ENCODE measurements at regions not wholly inside any gene's neighbourhood (a gene's known extent, or its start where the extent isn't known, plus 50 kb on each side); places are given as distances from the start of the nearest gene placed in this dataset.

DNA sequence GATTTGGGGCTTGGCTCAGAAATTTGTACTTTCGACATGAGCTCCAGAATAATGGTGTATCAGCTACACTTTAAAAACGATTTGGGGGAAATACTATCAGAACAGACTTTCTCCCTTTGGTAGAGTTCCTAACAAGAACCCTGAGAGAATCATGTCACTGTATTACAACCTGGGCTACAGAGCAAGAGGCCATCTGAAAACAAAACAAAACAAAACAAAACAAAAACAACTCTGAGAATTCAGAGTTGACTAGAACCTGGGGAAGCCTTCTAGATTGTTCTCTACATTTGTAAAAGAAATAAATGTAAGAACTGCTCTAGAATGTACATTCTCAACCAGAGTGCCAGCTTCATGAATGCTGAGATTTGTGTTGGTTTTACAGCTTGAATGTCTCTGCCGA lies 262.6 kb upstream of the SEMA3D start:
- H3K14ac ChIP-seq (ENCODE audit: insufficient read length): no peak overlapping the region
- no peak overlapping the region for H3K9ac ChIP-seq (replicated peaks in 1 of 4; ENCODE audit: extremely low read depth in 1 of 4, low read depth in 3 of 4, low read length in 3 of 4)
- no peak for TF ChIP-seq JUND (IDR thresholded peaks at IDR 0.05; ENCODE audit: low read length)
- TF ChIP-seq EZH2 (IDR thresholded peaks at IDR 0.05; ENCODE audit: low read depth, low read length, severe bottlenecking): no peak
- TF ChIP-seq SP4 (IDR thresholded peaks at IDR 0.05; ENCODE audit: low read length): no peak
- TF ChIP-seq ZNF274 (IDR thresholded peaks at IDR 0.05; ENCODE audit: borderline replicate concordance, extremely low read depth, low read length): no peak
- TF ChIP-seq TCF12 (IDR thresholded peaks at IDR 0.05; ENCODE audit: low read depth, low read length): no peak
- TF ChIP-seq TEAD4 (IDR thresholded peaks at IDR 0.05; ENCODE audit: low read depth, low read length): no peak
- no peak for TF ChIP-seq PHF8 (conservative IDR thresholded peaks at IDR 0.05; ENCODE audit: low read depth, low read length)
- TF ChIP-seq, protein P1, sequence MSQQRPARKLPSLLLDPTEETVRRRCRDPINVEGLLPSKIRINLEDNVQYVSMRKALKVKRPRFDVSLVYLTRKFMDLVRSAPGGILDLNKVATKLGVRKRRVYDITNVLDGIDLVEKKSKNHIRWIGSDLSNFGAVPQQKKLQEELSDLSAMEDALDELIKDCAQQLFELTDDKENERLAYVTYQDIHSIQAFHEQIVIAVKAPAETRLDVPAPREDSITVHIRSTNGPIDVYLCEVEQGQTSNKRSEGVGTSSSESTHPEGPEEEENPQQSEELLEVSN (IDR thresholded peaks at IDR 0.05): no peak
- no peak for TF ChIP-seq RFX5 (IDR thresholded peaks at IDR 0.05; ENCODE audit: borderline replicate concordance, low read depth, low read length)
- no peak for TF ChIP-seq HDAC6 (IDR thresholded peaks at IDR 0.05; ENCODE audit: low read depth, low read length)
- no peak for TF ChIP-seq RXRA (IDR thresholded peaks at IDR 0.05; ENCODE audit: insufficient read depth, low read depth, low read length)
- TF ChIP-seq CEBPB (IDR thresholded peaks at IDR 0.05; ENCODE audit: low read depth, low read length): no peak
- TF ChIP-seq BCL11A (IDR thresholded peaks at IDR 0.05; ENCODE audit: low read depth in 2 of 2, low read length in 2 of 2): no peak
- TF ChIP-seq, protein P2, sequence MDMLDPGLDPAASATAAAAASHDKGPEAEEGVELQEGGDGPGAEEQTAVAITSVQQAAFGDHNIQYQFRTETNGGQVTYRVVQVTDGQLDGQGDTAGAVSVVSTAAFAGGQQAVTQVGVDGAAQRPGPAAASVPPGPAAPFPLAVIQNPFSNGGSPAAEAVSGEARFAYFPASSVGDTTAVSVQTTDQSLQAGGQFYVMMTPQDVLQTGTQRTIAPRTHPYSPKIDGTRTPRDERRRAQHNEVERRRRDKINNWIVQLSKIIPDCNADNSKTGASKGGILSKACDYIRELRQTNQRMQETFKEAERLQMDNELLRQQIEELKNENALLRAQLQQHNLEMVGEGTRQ (IDR thresholded peaks at IDR 0.05; ENCODE audit: low read length): no peak
- no peak overlapping the region for H2BK15ac ChIP-seq (ENCODE audit: low read length)
- no peak overlapping the region for H3K56ac ChIP-seq (replicated peaks; ENCODE audit: insufficient read length, low read depth, low read length)
- H4K91ac ChIP-seq (replicated peaks; ENCODE audit: insufficient read length, low read length): no peak overlapping the region
- H3K4me3 ChIP-seq (ENCODE audit: extremely low read depth in 1 of 4, insufficient read depth in 2 of 4, low read depth in 3 of 4, low read length in 4 of 4): no peak overlapping the region
- no peak overlapping the region for H2AK5ac ChIP-seq (ENCODE audit: low read depth, low read length)
- ChIA-PET POLR2A (ENCODE audit: partially characterized antibody) (no interaction called here), CTCF (ENCODE audit: partially characterized antibody) (no interaction called here)
- H3K23ac ChIP-seq (ENCODE audit: insufficient read length): no peak overlapping the region
- no peak overlapping the region for H2BK5ac ChIP-seq (ENCODE audit: low read depth, low read length)
- no peak overlapping the region for H2BK12ac ChIP-seq (ENCODE audit: low read depth, low read length)
- no peak for DNase-seq (ENCODE audit: low read depth in 1 of 2, low spot score in 2 of 2)
- 86% methylated on average over 3 of the region's 3 CpGs; no CpG with 5 or more reads in 1 of the 2 experiments for WGBS, 2 experiments (ENCODE audit: extremely low coverage in 1 of 2, insufficient coverage in 1 of 2, insufficient read length in 1 of 2, insufficient replicate concordance in 2 of 2, low coverage in 1 of 2, low lambda C conversion rate in 2 of 2, missing lambda C conversion rate in 1 of 2)
- no peak overlapping the region for H3K18ac ChIP-seq (ENCODE audit: extremely low read depth, low read length)
- H3K36me3 ChIP-seq (ENCODE audit: control insufficient read depth in 2 of 4, insufficient read depth in 4 of 4, low read length in 3 of 4): no peaks in the 10 kb centered on the region
- no peak overlapping the region for H2AFZ ChIP-seq (ENCODE audit: low read length)
- no peaks in the 10 kb centered on the region for H3K79me2 ChIP-seq (ENCODE audit: control insufficient read depth in 1 of 2, insufficient read depth in 2 of 2, low read length in 2 of 2)
- no peak overlapping the region for H4K5ac ChIP-seq (ENCODE audit: insufficient read length, low read depth, low read length)
- H3K4ac ChIP-seq (replicated peaks; ENCODE audit: insufficient read length, low read depth, low read length): no peak overlapping the region
- H3K9me3 ChIP-seq (ENCODE audit: insufficient read depth in 2 of 2, low read depth in 1 of 2, low read length in 1 of 2): no peaks in the 10 kb centered on the region
- no peaks in the 10 kb centered on the region for H4K20me1 ChIP-seq (replicated peaks in 1 of 2; ENCODE audit: control insufficient read depth in 1 of 2, insufficient read depth in 2 of 2, low read length in 2 of 2)
- H3K27ac ChIP-seq (ENCODE audit: low read depth, low read length): no peak overlapping the region
- no peak for FAIRE-seq
- H4K8ac ChIP-seq (ENCODE audit: extremely low read depth, insufficient read depth, low read length): no peak overlapping the region
- no peaks in the 10 kb centered on the region for H3K23me2 ChIP-seq (ENCODE audit: low read depth, low read length)
- H3K79me1 ChIP-seq (ENCODE audit: low read depth, low read length): no peaks in the 10 kb centered on the region
- H3K4me2 ChIP-seq (ENCODE audit: insufficient read depth in 1 of 2, low read depth in 2 of 2, low read length in 2 of 2): no peak overlapping the region
- no peaks in the 10 kb centered on the region for H3K4me1 ChIP-seq (replicated peaks in 1 of 4; ENCODE audit: control insufficient read depth in 3 of 4, insufficient read depth in 4 of 4, low read length in 3 of 4)
- no peak overlapping the region for H2BK20ac ChIP-seq (ENCODE audit: low read length)
- no peak overlapping the region for H2BK120ac ChIP-seq (replicated peaks; ENCODE audit: low read depth, low read length)
- no peaks in the 10 kb centered on the region for H3K27me3 ChIP-seq (replicated peaks in 1 of 4; ENCODE audit: control insufficient read depth in 3 of 4, extremely low read depth in 1 of 4, insufficient read depth in 3 of 4, low read length in 3 of 4)

Measured in H1 (cell line).